HL-60 (cell line): ENCODE measurements at regions not wholly inside any gene's neighbourhood (a gene's known extent, or its start where the extent isn't known, plus 50 kb on each side); places are given as distances from the start of the nearest gene placed in this dataset.

Experiments
- DNase-seq, 2 experiments: peaks; one replicate each; pipeline ENCODE4 v3.0.0-alpha.2; 2010 to 2020; ENCODE audit warnings: low read depth in 1 of 2, low spot score in 1 of 2
- H3K27ac ChIP-seq: fragments of 250-450 bp; sonication (Bioruptor Pico); replicated peaks from 2 replicates; pipeline ENCODE4 v1.5.1; 2020; ENCODE audit warnings: mild to moderate bottlenecking, moderate library complexity
- H3K27me3 ChIP-seq: fragments of 250-450 bp; sonication (Bioruptor Pico); 2 replicates; pipeline ENCODE4 v1.5.1; 2021; ENCODE audit warnings: mild to moderate bottlenecking, moderate library complexity; ENCODE audit not compliant: insufficient read depth, poor library complexity, severe bottlenecking
- H3K4me3 ChIP-seq: replicated peaks from 2 replicates; pipeline ENCODE4 v1.5.1; 2011; ENCODE audit warnings: mild to moderate bottlenecking, control low read depth, low read length; ENCODE audit not compliant: insufficient read depth
- CTCF ChIP-seq: IDR thresholded peaks from one replicate; pipeline ENCODE4 v1.5.1; 2011; ENCODE audit warnings: low read length, control low read depth, inconsistent platforms; ENCODE audit not compliant: insufficient read depth
- GABPA ChIP-seq: IDR thresholded peaks from 2 replicates; pipeline ENCODE4 v1.6.1; 2012; ENCODE audit warnings: low read depth
- POLR2AphosphoS5 ChIP-seq: IDR thresholded peaks from 2 replicates; pipeline ENCODE4 v1.6.1; 2012; ENCODE audit warnings: low read depth
- REST ChIP-seq: IDR thresholded peaks from 2 replicates; pipeline ENCODE4 v1.6.1; 2012; ENCODE audit warnings: low read depth; ENCODE audit not compliant: insufficient replicate concordance
- SPI1 ChIP-seq: IDR thresholded peaks from 2 replicates; pipeline ENCODE4 v1.6.1; 2012; ENCODE audit warnings: low read depth, mild to moderate bottlenecking, borderline replicate concordance

GRCh38 chr3:156620901-156621300 lies 53.5 kb upstream of the TIPARP start:
- no peak for DNase-seq
- no peak overlapping the region for H3K27ac ChIP-seq
- H3K4me3 ChIP-seq, result no peak overlapping the region
- H3K27me3 ChIP-seq, result no peaks in the 10 kb centered on the region
- TF ChIP-seq SPI1 (no peak), REST (no peak), POLR2AphosphoS5 (no peak)

GRCh38 chr3:156620260-156620659 lies 54.1 kb upstream of the TIPARP start:
- Histone ChIP-seq H3K4me3 (no peak overlapping the region), H3K27me3 (no peaks in the 10 kb centered on the region), H3K27ac (no peak overlapping the region)
- TF ChIP-seq SPI1, result no peak
- TF ChIP-seq GABPA, result no peak
- TF ChIP-seq CTCF, result no peak
- no peak for TF ChIP-seq POLR2AphosphoS5
- TF ChIP-seq REST, result no peak
- peak in 1 of 2 experiments; percentile 22 for DNase-seq

- no peak for TF ChIP-seq CTCF
- no peak for TF ChIP-seq GABPA
- no peak for TF ChIP-seq SPI1
- TF ChIP-seq REST, result no peak
- no peak for TF ChIP-seq POLR2AphosphoS5
- Histone ChIP-seq H3K4me3 (no peak overlapping the region), H3K27ac (no peak overlapping the region), H3K27me3 (no peaks in the 10 kb centered on the region)
- no peak for DNase-seq
Observed at GRCh38 chr3:156619376-156619775, 55.0 kb upstream of the TIPARP start.

- H3K27me3 ChIP-seq, result no peaks in the 10 kb centered on the region
- H3K4me3 ChIP-seq, result no peak overlapping the region
- DNase-seq, result no peak
- no peak for TF ChIP-seq SPI1
- TF ChIP-seq GABPA, result no peak
- TF ChIP-seq REST, result no peak
- no peak for TF ChIP-seq POLR2AphosphoS5
- no peak for TF ChIP-seq CTCF
- H3K27ac ChIP-seq, result no peak overlapping the region
Observed at GRCh38 chr3:156617781-156618180, 56.6 kb upstream of the TIPARP start.
